B cell (primary cell): ENCODE measurements at regions not wholly inside any gene's neighbourhood (a gene's known extent, or its start where the extent isn't known, plus 50 kb on each side); places are given as distances from the start of the nearest gene placed in this dataset.

Experiments
- ATAC-seq: fragments of 200-7000 bp; cut with Tn5 transposase; one replicate; pipeline ENCODE4 v1.10.0; 2021; ENCODE audit warnings: low read depth, mild to moderate bottlenecking, moderate number of reproducible peaks, moderate library complexity
- CTCF ChIA-PET: fragments of 350-600 bp; sonication (Branson Sonifier 250); formaldehyde crosslinking; loops from one replicate; lab custom pipeline; 2021; ENCODE audit warnings: antibody characterized with exemption, inconsistent platforms; lab: Charles Lee
- POLR2A ChIA-PET: fragments of 350-600 bp; sonication (Branson Sonifier 250); formaldehyde crosslinking; loops from one replicate; lab custom pipeline; 2021; ENCODE audit warnings: antibody characterized with exemption; lab: Charles Lee
- DNase-seq: peaks from one replicate; pipeline ENCODE4 v3.0.0; 2013
- H2AFZ ChIP-seq: 2 replicates; pipeline ENCODE4 v1.6.1; 2012; ENCODE audit warnings: mild to moderate bottlenecking, low read depth, low read length; ENCODE audit not compliant: insufficient read depth, poor library complexity, severe bottlenecking
- H3K27ac ChIP-seq, 2 donors: 1 replicate in 1 of 2; 2 replicates in 1 of 2; pipeline ENCODE4 v1.5.1; 2012 to 2013; ENCODE audit warnings: low read length in 2 of 2, mild to moderate bottlenecking in 2 of 2, moderate library complexity in 1 of 2
- H3K27me3 ChIP-seq, 4 experiments: fragments of 200-600 bp in 1 of 4; sonication (generic) in 1 of 4; replicated peaks in 1 of 4; 1 replicate in 2 of 4; 2 replicates in 2 of 4; pipeline versions ENCODE4 v1.6.1 to v1.7.0; 2013 to 2016; ENCODE audit warnings: low read length in 3 of 4, mild to moderate bottlenecking in 2 of 4, mixed read lengths in 1 of 4, moderate library complexity in 1 of 4; ENCODE audit not compliant: insufficient read depth in 4 of 4, control insufficient read depth in 3 of 4; ENCODE audit errors: control extremely low read depth in 1 of 4
- H3K36me3 ChIP-seq, 2 experiments: replicated peaks in 1 of 2; 1 replicate in 1 of 2; 2 replicates in 1 of 2; pipeline versions ENCODE4 v1.6.1 to v1.7.1; 2013; ENCODE audit warnings: low read length in 1 of 2; ENCODE audit not compliant: insufficient read depth in 2 of 2, control insufficient read depth in 1 of 2; ENCODE audit errors: control extremely low read depth in 1 of 2, extremely low read depth in 1 of 2
- H3K4me1 ChIP-seq, 2 donors: fragments of 200-600 bp in 1 of 2; sonication (generic) in 1 of 2; 1 replicate in 1 of 2; 2 replicates in 1 of 2; pipeline versions ENCODE4 v1.5.1 to v1.6.1; 2013 to 2017; ENCODE audit warnings: low read length in 2 of 2; ENCODE audit not compliant: control insufficient read depth in 2 of 2, insufficient read depth in 2 of 2
- H3K4me2 ChIP-seq: replicated peaks from 2 replicates; pipeline ENCODE3; 2012; ENCODE audit warnings: mild to moderate bottlenecking, low read depth, low read length; ENCODE audit not compliant: poor library complexity, severe bottlenecking
- H3K4me3 ChIP-seq, 5 experiments: fragments of 200-600 bp in 1 of 5; sonication (generic) in 1 of 5; 1 replicate in 3 of 5; 2 replicates in 2 of 5; pipeline versions ENCODE4 v1.5.1 to v1.7.0; 2011 to 2016; ENCODE audit warnings: low read length in 4 of 5, mild to moderate bottlenecking in 4 of 5, low read depth in 2 of 5, control low read depth in 1 of 5, moderate library complexity in 1 of 5; ENCODE audit not compliant: insufficient read depth in 1 of 5; ENCODE audit errors: control extremely low read depth in 1 of 5, extremely low read depth in 1 of 5
- H3K79me2 ChIP-seq: fragments of 200-600 bp; sonication (generic); one replicate; pipeline ENCODE4 v1.6.0; 2016; ENCODE audit warnings: low read length; ENCODE audit not compliant: control insufficient read depth, insufficient read depth
- H3K9ac ChIP-seq: fragments of 200-600 bp; sonication (generic); 2 replicates; pipeline ENCODE4 v1.6.1; 2017; ENCODE audit warnings: mild to moderate bottlenecking, low read length, moderate library complexity
- H3K9me3 ChIP-seq, 3 donors: one replicate each; pipeline versions ENCODE4 v1.6.1 to v1.7.1; 2013; ENCODE audit warnings: low read length in 2 of 3; ENCODE audit not compliant: control insufficient read depth in 2 of 3, insufficient read depth in 1 of 3; ENCODE audit errors: control extremely low read depth in 1 of 3
- H4K20me1 ChIP-seq: 2 replicates; pipeline ENCODE4 v1.6.0; 2012; ENCODE audit warnings: mild to moderate bottlenecking, low read length; ENCODE audit not compliant: insufficient read depth, control insufficient read depth, poor library complexity, severe bottlenecking
- H3K27ac Mint-ChIP-seq: one replicate; pipeline ENCODE4 v1.8.0; 2021; ENCODE audit warnings: mixed read lengths
- H3K27me3 Mint-ChIP-seq: one replicate; pipeline ENCODE4 v1.8.0; 2021; ENCODE audit warnings: mixed read lengths
- H3K4me1 Mint-ChIP-seq: one replicate; pipeline ENCODE4 v1.8.0; 2021; ENCODE audit warnings: mixed read lengths
- H3K4me3 Mint-ChIP-seq: one replicate; pipeline ENCODE4 v1.8.0; 2021; ENCODE audit warnings: mixed read lengths
- H3K9me3 Mint-ChIP-seq: one replicate; pipeline ENCODE4 v1.8.0; 2022; ENCODE audit warnings: mixed read lengths; ENCODE audit not compliant: insufficient read depth
- EZH2 ChIP-seq: IDR thresholded peaks from 2 replicates; pipeline ENCODE4 v1.6.1; 2012; ENCODE audit warnings: borderline replicate concordance, low read depth, mild to moderate bottlenecking, moderate library complexity, low read length; ENCODE audit not compliant: insufficient read depth, poor library complexity, severe bottlenecking
- WGBS: methylation state at CpG from one replicate; pipeline ENCODE4 v1.1.5; 2013; ENCODE audit warnings: missing lambda C conversion rate; ENCODE audit not compliant: insufficient coverage; 5-methylcytosine and 5-hydroxymethylcytosine counted together
- intact Hi-C: fragments of 100-400 bp; cut with micrococcal nuclease; formaldehyde crosslinking; loops from one replicate; pipeline ENCODE4 v1.10.0; 2022
- TF ChIP-seq, protein P1 (sequence below): fragments of 200-600 bp; IDR thresholded peaks from one replicate; pipeline ENCODE4 v1.8.0; 2022; ENCODE audit warnings: antibody characterized with exemption, mild to moderate bottlenecking

- DNase-seq (no peak), ATAC-seq (no peak)
- Histone ChIP-seq H3K27me3 (peaks cover 0 to 5% (median 2%) of the 10 kb centered on the region in 4 experiments), H3K4me3 (no peak overlapping the region), H4K20me1 (no peaks in the 10 kb centered on the region), H2AFZ (no peak overlapping the region), H3K4me2 (no peak overlapping the region), H3K79me2 (no peaks in the 10 kb centered on the region), H3K9me3 (no peaks in the 10 kb centered on the region), H3K27ac (no peak overlapping the region), H3K36me3 (no peaks in the 10 kb centered on the region), H3K9ac (no peak overlapping the region), H3K4me1 (no peaks in the 10 kb centered on the region)
- Mint-ChIP-seq H3K27me3 (peaks cover 20% of the 10 kb centered on the region), H3K9me3 (no peaks in the 10 kb centered on the region), H3K27ac (no peak overlapping the region), H3K4me3 (no peak overlapping the region), H3K4me1 (no peaks in the 10 kb centered on the region)
- POLR2A ChIA-PET, result no interaction called here
- intact Hi-C loops, result no loop called here
- no peak for TF ChIP-seq EZH2
- TF ChIP-seq, protein P1, sequence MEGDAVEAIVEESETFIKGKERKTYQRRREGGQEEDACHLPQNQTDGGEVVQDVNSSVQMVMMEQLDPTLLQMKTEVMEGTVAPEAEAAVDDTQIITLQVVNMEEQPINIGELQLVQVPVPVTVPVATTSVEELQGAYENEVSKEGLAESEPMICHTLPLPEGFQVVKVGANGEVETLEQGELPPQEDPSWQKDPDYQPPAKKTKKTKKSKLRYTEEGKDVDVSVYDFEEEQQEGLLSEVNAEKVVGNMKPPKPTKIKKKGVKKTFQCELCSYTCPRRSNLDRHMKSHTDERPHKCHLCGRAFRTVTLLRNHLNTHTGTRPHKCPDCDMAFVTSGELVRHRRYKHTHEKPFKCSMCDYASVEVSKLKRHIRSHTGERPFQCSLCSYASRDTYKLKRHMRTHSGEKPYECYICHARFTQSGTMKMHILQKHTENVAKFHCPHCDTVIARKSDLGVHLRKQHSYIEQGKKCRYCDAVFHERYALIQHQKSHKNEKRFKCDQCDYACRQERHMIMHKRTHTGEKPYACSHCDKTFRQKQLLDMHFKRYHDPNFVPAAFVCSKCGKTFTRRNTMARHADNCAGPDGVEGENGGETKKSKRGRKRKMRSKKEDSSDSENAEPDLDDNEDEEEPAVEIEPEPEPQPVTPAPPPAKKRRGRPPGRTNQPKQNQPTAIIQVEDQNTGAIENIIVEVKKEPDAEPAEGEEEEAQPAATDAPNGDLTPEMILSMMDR, result no peak
- CTCF ChIA-PET, result interaction anchor here (1.7 kb wide), 1 partner anchor 8 kb away, joined by 3 read pairs; no protein-coding TSS in a partner anchor
- WGBS, result 43% methylated on average over 1 of the region's 1 CpG
Observed at GRCh38 chr13:28552288-28552687, 57.4 kb upstream of the FLT1 start.

DNA sequence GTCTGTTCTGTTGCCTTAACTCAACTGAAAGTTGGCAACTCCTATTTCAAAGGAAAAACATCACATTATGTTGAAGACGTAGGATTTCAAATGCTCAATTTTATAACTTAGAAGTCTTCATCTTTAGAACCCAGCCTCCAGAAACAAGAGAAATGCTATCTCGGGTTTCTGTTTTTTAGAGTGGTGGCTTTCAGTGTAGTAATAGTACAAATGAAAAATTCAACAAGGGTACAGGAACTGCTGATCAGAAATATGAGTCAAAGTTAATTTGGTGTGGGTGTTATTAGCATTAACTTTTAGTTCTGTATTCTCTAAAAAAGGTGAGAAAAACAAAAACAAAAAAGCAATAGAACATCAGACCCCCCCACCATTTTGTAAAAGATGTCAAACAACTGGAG is 56.6 kb upstream of the FLT1 start:
- no peaks in the 10 kb centered on the region for H4K20me1 ChIP-seq
- no peak overlapping the region for H3K27ac Mint-ChIP-seq
- H3K9ac ChIP-seq, result no peak overlapping the region
- H3K4me3 Mint-ChIP-seq, result no peak overlapping the region
- WGBS, result no CpG with 5 or more reads among the region's 2 CpGs
- no peak overlapping the region for H2AFZ ChIP-seq
- intact Hi-C loops, result no loop called here
- H3K4me3 ChIP-seq, result no peak overlapping the region
- H3K9me3 Mint-ChIP-seq, result no peaks in the 10 kb centered on the region
- TF ChIP-seq, protein P1, result no peak
- TF ChIP-seq EZH2, result no peak
- H3K4me2 ChIP-seq, result no peak overlapping the region
- no peaks in the 10 kb centered on the region for H3K4me1 ChIP-seq
- no peak overlapping the region for H3K27ac ChIP-seq
- H3K4me1 Mint-ChIP-seq, result no peaks in the 10 kb centered on the region
- peaks cover 21% of the 10 kb centered on the region for H3K27me3 Mint-ChIP-seq
- no peaks in the 10 kb centered on the region for H3K79me2 ChIP-seq
- DNase-seq, result no peak
- POLR2A ChIA-PET, result no interaction called here
- CTCF ChIA-PET, result interaction anchor here (1.7 kb wide), 1 partner anchor 8 kb away, joined by 3 read pairs; no protein-coding TSS in a partner anchor
- no peaks in the 10 kb centered on the region for H3K36me3 ChIP-seq
- peaks cover 0 to 5% (median 2%) of the 10 kb centered on the region in 4 experiments for H3K27me3 ChIP-seq
- no peak for ATAC-seq
- H3K9me3 ChIP-seq, result no peaks in the 10 kb centered on the region
